GM20000 (cell line): ENCODE measurements at regions not wholly inside any gene's neighbourhood (a gene's known extent, or its start where the extent isn't known, plus 50 kb on each side); places are given as distances from the start of the nearest gene placed in this dataset.
"Not testable (repeated sequence)": the region's sequence is repeated elsewhere in the genome, so short reads cannot be mapped to it uniquely, and the experiment has no call there.

Source experiments
- DNase-seq: peaks from one replicate; pipeline ENCODE4 v3.0.0; 2012; ENCODE audit warnings: low spot score
- TF ChIP-seq, protein P1 (sequence below): IDR thresholded peaks from 2 replicates; pipeline ENCODE4 v1.5.1; 2012; ENCODE audit warnings: mild to moderate bottlenecking, control low read depth; ENCODE audit errors: extremely low read depth, missing control alignments

DNA sequence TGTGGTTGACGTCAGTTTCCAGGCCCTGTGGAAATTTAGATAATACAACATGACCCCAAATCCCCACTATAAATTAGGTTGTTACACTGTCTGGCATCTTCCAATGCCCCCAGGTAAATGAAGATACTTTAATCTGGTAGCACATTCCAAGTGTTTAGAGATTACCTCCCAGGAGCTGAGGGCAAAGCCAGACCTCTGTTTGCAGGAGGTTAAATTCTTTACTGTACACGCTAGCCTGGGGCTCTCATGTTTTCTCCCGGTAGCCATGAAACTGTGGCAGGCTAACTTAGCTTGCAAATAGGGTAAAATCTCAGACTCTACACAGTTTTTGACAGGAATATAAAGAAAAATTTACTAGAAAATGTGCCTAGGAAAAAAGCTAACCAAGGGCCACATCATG, 450.0 kb downstream of the PDGFC start:
- no peak for DNase-seq
- TF ChIP-seq, protein P1, sequence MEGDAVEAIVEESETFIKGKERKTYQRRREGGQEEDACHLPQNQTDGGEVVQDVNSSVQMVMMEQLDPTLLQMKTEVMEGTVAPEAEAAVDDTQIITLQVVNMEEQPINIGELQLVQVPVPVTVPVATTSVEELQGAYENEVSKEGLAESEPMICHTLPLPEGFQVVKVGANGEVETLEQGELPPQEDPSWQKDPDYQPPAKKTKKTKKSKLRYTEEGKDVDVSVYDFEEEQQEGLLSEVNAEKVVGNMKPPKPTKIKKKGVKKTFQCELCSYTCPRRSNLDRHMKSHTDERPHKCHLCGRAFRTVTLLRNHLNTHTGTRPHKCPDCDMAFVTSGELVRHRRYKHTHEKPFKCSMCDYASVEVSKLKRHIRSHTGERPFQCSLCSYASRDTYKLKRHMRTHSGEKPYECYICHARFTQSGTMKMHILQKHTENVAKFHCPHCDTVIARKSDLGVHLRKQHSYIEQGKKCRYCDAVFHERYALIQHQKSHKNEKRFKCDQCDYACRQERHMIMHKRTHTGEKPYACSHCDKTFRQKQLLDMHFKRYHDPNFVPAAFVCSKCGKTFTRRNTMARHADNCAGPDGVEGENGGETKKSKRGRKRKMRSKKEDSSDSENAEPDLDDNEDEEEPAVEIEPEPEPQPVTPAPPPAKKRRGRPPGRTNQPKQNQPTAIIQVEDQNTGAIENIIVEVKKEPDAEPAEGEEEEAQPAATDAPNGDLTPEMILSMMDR, result no peak

DNA sequence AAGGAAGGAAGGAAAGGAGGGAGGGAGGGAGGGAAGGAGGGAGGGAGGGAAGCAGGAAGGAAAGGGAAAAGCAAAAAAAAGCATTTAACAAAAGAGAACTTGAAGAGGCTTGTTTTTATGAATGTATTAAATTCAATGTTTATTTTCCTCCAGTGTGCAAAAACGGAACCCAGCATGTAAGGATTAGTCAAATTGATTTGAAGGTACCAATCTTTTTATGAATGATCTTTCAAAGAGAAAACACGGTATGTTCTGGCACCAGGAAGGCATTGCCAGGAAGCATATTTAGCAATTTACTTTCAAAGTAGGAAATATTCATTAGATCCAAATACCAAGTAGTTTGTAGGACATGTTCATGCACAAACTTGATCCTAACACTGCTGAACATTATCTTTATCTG, 453.6 kb downstream of the PDGFC start:
- TF ChIP-seq, protein P1, result no peak
- no peak for DNase-seq

DNA sequence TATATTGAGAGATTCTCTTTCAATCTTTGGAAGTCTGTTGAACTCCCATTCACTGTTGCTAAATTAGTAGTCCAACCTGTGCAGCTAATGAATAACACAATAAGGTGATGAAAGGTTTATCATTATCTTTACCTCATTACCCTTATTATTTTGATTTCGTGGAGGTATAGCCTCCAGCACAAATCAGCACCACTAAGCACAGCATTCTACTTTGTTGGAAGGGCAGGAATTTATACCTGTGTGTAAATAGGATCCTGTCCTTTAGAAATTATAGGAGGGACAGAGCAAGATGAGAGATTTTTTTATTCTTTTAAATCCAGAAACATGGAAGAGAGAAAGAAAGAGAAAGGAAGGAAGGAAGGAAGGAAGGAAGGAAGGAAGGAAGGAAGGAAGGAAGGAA, 454.1 kb downstream of the PDGFC start:
- TF ChIP-seq, protein P1, result no peak
- no peak for DNase-seq

DNA sequence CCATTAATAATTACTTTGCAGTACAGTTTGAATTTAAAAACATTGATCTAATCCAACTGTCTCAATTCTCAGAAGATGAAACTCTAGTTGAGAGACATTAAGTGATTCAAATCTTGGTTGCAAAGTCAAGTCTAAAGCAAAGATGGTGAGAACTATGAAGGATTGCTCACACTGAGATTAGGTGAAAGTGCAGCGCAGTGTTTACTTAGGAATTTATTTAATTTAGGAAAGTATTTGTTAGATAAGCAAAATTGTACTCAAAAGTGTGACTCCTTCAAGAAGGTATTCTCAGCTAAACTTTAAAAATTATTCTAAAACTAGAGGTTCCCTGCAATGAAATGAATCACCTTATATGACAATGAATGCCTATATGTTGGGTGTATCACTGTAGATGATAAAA, 454.9 kb downstream of the PDGFC start:
- DNase-seq, result no peak
- TF ChIP-seq, protein P1, result no peak

DNA sequence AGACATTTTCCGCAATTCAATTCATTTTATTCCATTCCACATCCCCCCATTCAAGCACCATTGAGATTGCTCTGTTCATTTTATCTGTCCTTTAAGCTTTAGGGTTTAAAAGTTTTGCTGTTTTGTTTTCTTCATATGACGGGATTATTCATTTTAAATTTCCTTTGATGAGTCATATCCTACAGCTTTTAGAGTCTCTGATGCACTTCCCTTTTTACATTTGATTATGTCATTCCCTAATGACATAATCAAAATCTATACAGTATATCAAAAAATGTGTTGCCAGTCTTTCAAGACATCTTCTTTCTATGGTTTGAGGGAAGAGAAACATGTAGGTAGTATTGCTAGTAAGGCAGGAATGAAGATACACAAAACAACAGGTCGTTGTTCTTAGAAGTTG, 456.3 kb downstream of the PDGFC start:
- TF ChIP-seq, protein P1, result no peak
- no peak for DNase-seq

DNA sequence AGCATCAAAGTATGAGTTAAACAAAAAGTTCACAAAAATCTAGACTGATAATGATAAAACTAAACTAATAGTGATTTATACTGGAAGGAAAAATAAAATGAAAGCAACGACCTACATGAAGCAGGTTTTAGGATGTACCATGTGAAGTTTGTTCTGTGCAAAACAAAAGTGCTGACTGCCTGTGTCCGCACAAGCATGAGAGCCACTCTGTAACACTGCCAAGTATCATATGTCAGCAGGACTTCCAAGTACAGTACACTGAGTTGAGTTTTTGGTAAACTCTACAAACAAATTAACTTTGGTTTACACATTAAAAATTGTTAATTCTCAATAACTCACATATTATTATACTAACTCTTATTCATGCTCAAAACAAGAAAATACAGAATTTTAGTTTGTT, 459.0 kb downstream of the PDGFC start:
- DNase-seq, result no peak
- TF ChIP-seq, protein P1, result no peak

DNA sequence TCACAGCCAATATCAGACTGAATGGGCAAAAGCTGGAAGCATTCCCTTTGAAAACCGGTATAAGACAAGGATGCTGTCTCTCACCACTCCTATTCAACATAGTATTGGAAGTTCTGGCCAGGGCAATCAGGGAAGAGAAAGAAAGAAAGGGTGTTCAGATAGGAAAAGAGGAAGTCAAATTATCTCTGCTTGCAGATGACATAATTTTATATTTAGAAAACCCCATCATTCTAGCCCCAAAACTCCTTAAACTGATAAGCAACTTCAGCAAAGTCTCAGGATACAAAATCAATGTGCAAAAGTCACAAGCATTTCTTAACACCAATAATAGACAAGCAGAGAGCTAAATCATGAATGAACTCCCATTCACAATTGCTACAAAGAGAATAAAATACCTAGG, 461.7 kb downstream of the PDGFC start:
- DNase-seq, result not testable (repeated sequence)

DNA sequence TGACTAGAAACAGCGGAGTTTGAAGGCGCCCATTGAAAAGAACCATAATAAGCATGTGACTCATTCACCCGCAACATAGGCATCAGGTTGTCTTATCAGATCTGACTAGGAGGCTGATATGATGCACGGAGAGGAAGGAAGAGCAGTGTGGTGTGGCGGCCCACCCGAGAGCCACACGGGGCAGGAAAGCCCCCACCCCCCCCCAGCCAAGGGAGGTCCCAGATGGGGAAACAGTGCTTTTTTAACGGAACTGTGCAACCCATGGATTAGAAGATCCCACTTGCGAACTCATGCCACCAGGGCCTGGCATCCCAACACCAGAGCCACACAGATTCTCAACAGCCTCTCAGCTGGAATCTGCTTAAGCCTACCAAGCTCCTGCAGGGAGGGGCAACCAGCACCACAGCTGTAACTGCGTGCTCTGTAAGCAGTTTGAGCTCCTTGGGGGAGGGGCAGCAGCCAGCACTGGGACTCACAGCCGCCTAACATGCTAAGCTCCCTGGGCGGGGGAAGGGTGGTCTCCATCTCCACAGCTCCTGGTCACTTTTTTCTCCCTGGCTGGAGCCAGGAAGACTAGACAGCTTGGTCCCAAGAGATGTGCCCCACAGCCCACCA, 466.2 kb downstream of the PDGFC start:
- TF ChIP-seq, protein P1, result no peak
- no peak for DNase-seq
